ENCODE measurements at regions not wholly inside any gene's neighbourhood (a gene's known extent, or its start where the extent isn't known, plus 50 kb on each side); places are given as distances from the start of the nearest gene placed in this dataset.

- Histone ChIP-seq H3K27me3 (ENCODE audit: control insufficient read depth, insufficient read depth, low read length) (no peaks in the 10 kb centered on the region), H3K9ac (ENCODE audit: low read length) (no peak overlapping the region), H3K4me1 (ENCODE audit: control insufficient read depth, insufficient read depth, low read length) (no peaks in the 10 kb centered on the region), H3K36me3 (ENCODE audit: control insufficient read depth, insufficient read depth, low read length) (no peaks in the 10 kb centered on the region), H3K9me3 (ENCODE audit: control insufficient read depth, low read length) (no peaks in the 10 kb centered on the region), H3K4me3 (ENCODE audit: low read length) (no peak overlapping the region)
These were observed 376.7 kb downstream of the CDH26 start for GRCh38 chr20:60334911-60335310.

DNA sequence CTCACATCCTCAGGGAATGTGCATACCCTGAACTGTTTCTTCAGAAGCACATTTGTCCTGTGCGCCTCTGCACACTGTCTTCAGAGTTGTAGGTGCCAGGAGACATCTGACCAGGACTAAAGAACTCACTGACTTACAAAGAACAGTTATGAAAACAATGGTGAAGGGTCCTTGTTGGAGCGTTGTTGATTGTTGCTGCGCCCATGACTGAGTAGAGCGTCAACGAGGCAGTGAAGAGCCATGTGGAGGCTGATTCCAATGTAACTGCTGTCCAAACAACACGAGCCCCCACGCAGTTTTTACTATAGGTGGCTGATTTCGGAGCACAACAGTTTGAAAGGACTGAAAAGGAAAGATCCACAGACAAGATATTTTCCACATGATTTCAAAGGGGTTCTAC is 380.3 kb downstream of the CDH26 start:
- H3K9me3 ChIP-seq (ENCODE audit: control insufficient read depth, low read length): no peaks in the 10 kb centered on the region
- H3K27me3 ChIP-seq (ENCODE audit: control insufficient read depth, insufficient read depth, low read length): no peaks in the 10 kb centered on the region
- H3K36me3 ChIP-seq (ENCODE audit: control insufficient read depth, insufficient read depth, low read length): no peaks in the 10 kb centered on the region

GRCh38 chr20:60339738-60340137 is 381.5 kb downstream of the CDH26 start:
- no peaks in the 10 kb centered on the region for H3K9me3 ChIP-seq (ENCODE audit: control insufficient read depth, low read length)

More for the DNA sequence above, 380.3 kb downstream of the CDH26 start:
- H3K9ac ChIP-seq (ENCODE audit: low read length): no peak overlapping the region
- H3K4me3 ChIP-seq (ENCODE audit: low read length): no peak overlapping the region
- H3K4me1 ChIP-seq (ENCODE audit: control insufficient read depth, insufficient read depth, low read length): no peaks in the 10 kb centered on the region

DNA sequence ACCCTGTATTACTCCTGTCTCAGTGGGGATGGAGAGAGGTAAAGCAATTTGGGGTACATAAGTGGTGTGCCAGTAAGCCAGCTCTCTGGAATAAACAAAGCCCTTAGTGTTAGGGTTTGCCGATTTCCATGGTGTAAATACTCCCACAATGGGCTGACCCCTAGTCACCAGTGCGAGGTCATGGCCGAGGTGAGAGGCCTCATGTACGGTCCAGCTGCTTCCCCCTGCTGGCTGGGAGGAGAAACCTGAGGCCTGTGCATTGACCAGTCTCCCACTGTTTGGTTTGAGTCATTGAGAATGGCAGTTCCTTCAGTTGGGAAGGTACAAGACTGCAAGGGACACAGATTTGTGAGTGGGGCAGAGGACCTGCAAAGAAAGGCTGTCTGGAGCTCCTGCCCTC is 382.0 kb downstream of the CDH26 start:
- H3K4me3 ChIP-seq (ENCODE audit: low read length): no peak overlapping the region

More at GRCh38 chr20:60339738-60340137, 381.5 kb downstream of the CDH26 start:
- no peaks in the 10 kb centered on the region for H3K36me3 ChIP-seq (ENCODE audit: control insufficient read depth, insufficient read depth, low read length)
- no peak overlapping the region for H3K4me3 ChIP-seq (ENCODE audit: low read length)
- no peaks in the 10 kb centered on the region for H3K27me3 ChIP-seq (ENCODE audit: control insufficient read depth, insufficient read depth, low read length)
- no peaks in the 10 kb centered on the region for H3K4me1 ChIP-seq (ENCODE audit: control insufficient read depth, insufficient read depth, low read length)
- H3K9ac ChIP-seq (ENCODE audit: low read length): no peak overlapping the region

DNA sequence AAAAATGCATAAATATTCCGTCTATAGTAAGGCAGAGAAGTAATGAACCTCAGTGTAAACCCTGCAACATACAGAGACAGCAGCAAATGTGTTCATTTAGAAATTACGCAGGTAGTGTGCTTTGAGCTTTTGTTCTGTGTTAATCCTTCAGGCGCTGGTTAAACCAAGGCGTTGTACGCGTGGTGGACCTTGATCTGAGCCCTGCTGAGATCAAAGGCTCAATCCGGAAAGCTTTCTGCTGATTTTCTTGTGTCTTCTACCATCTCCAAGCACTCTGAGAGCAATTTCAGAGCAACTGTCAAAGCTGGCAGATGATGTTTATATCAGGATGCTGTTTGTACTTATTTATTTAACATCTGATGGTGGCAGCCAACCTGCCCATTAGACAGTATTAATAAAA is 382.8 kb downstream of the CDH26 start:
- no peaks in the 10 kb centered on the region for H3K9me3 ChIP-seq (ENCODE audit: control insufficient read depth, low read length)

More for the DNA sequence above, 382.0 kb downstream of the CDH26 start:
- H3K9ac ChIP-seq (ENCODE audit: low read length): no peak overlapping the region
- H3K4me1 ChIP-seq (ENCODE audit: control insufficient read depth, insufficient read depth, low read length): no peaks in the 10 kb centered on the region
- no peaks in the 10 kb centered on the region for H3K9me3 ChIP-seq (ENCODE audit: control insufficient read depth, low read length)
- H3K36me3 ChIP-seq (ENCODE audit: control insufficient read depth, insufficient read depth, low read length): no peaks in the 10 kb centered on the region
- H3K27me3 ChIP-seq (ENCODE audit: control insufficient read depth, insufficient read depth, low read length): no peaks in the 10 kb centered on the region

DNA sequence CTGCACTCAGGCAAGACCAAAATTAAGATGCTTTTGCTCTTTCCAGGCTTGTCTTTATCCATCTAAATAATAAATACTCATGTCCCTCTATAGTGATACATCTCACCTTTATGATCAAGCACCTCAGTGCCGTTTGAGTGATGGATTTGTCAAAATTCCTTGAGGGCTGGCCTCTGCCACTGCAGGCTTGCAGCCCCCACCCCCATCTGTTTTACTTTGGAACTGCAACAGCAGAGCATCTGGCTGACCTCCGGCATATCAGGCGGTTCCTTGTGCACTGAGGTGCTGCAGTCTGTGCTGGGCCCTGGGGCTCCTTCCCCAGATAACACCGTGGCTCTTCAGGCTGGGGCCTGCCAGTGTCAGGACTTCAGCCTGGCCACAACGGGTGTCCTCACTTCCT is 386.9 kb downstream of the CDH26 start:
- Histone ChIP-seq H3K4me1 (ENCODE audit: control insufficient read depth, insufficient read depth, low read length) (no peaks in the 10 kb centered on the region), H3K27me3 (ENCODE audit: control insufficient read depth, insufficient read depth, low read length) (no peaks in the 10 kb centered on the region)

More for the DNA sequence above, 382.8 kb downstream of the CDH26 start:
- H3K4me1 ChIP-seq (ENCODE audit: control insufficient read depth, insufficient read depth, low read length): no peaks in the 10 kb centered on the region
- no peak overlapping the region for H3K9ac ChIP-seq (ENCODE audit: low read length)
- no peaks in the 10 kb centered on the region for H3K36me3 ChIP-seq (ENCODE audit: control insufficient read depth, insufficient read depth, low read length)
- H3K4me3 ChIP-seq (ENCODE audit: low read length): no peak overlapping the region
- H3K27me3 ChIP-seq (ENCODE audit: control insufficient read depth, insufficient read depth, low read length): no peaks in the 10 kb centered on the region

DNA sequence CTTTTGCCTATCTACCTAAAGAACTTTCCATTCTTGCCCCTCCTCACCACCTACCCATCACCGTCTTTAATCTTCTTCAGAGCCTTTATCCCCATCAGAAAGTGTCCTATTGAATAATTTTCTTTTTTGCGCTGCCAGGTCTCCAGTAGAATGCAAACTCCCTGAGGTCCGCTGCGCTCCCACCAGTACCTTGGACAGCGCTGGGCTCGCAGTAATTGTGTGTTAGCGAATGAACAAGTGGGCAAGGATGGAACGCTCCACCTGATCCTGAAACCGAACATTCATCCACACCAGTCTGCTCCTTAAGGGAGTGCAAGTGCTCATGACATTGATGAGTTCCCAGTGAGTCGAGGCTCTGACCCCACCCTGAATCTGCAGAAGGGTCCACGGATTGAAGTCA is 391.2 kb downstream of the CDH26 start:
- Histone ChIP-seq H3K4me1 (ENCODE audit: control insufficient read depth, insufficient read depth, low read length) (peaks cover 18% of the 10 kb centered on the region), H3K27me3 (ENCODE audit: control insufficient read depth, insufficient read depth, low read length) (no peaks in the 10 kb centered on the region)

More for the DNA sequence above, 386.9 kb downstream of the CDH26 start:
- Histone ChIP-seq H3K9me3 (ENCODE audit: control insufficient read depth, low read length) (no peaks in the 10 kb centered on the region), H3K4me3 (ENCODE audit: low read length) (no peak overlapping the region), H3K36me3 (ENCODE audit: control insufficient read depth, insufficient read depth, low read length) (no peaks in the 10 kb centered on the region), H3K9ac (ENCODE audit: low read length) (no peak overlapping the region)

GRCh38 chr20:60352017-60352416 is 393.8 kb downstream of the CDH26 start:
- Histone ChIP-seq H3K36me3 (ENCODE audit: control insufficient read depth, insufficient read depth, low read length) (no peaks in the 10 kb centered on the region), H3K9me3 (ENCODE audit: control insufficient read depth, low read length) (no peaks in the 10 kb centered on the region), H3K4me1 (ENCODE audit: control insufficient read depth, insufficient read depth, low read length) (peaks cover 24% of the 10 kb centered on the region), H3K9ac (ENCODE audit: low read length) (no peak overlapping the region), H3K4me3 (ENCODE audit: low read length) (no peak overlapping the region), H3K27me3 (ENCODE audit: control insufficient read depth, insufficient read depth, low read length) (no peaks in the 10 kb centered on the region)

More for the DNA sequence above, 391.2 kb downstream of the CDH26 start:
- no peak overlapping the region for H3K9ac ChIP-seq (ENCODE audit: low read length)
- H3K4me3 ChIP-seq (ENCODE audit: low read length): no peak overlapping the region
- no peaks in the 10 kb centered on the region for H3K36me3 ChIP-seq (ENCODE audit: control insufficient read depth, insufficient read depth, low read length)
- no peaks in the 10 kb centered on the region for H3K9me3 ChIP-seq (ENCODE audit: control insufficient read depth, low read length)

DNA sequence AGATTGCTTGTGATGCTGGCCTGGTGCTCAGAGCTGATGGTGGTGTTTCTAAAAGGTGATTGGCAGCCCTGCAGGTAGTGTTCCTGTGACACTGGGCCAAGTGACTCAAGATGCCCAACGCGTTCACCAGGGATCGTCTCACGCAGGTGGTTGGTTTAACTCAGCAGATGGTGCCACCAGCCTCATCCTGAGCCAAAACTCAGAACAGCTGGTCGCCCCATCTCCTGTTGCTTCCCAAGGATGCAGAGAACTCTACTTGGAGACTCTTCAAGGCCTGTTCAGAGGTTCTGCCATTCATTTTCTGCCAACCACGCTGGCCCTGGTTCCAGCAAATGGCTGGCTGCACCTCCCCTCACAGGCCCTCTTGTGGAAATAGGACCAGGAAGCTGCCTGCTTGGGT is 394.4 kb downstream of the CDH26 start:
- Histone ChIP-seq H3K4me3 (ENCODE audit: low read length) (no peak overlapping the region), H3K9ac (ENCODE audit: low read length) (no peak overlapping the region), H3K9me3 (ENCODE audit: control insufficient read depth, low read length) (no peaks in the 10 kb centered on the region), H3K36me3 (ENCODE audit: control insufficient read depth, insufficient read depth, low read length) (no peaks in the 10 kb centered on the region), H3K27me3 (ENCODE audit: control insufficient read depth, insufficient read depth, low read length) (no peaks in the 10 kb centered on the region), H3K4me1 (ENCODE audit: control insufficient read depth, insufficient read depth, low read length) (peaks cover 24% of the 10 kb centered on the region)

- Histone ChIP-seq H3K4me3 (ENCODE audit: low read length) (no peak overlapping the region), H3K4me1 (ENCODE audit: control insufficient read depth, insufficient read depth, low read length) (peaks cover 24% of the 10 kb centered on the region), H3K9ac (ENCODE audit: low read length) (no peak overlapping the region), H3K36me3 (ENCODE audit: control insufficient read depth, insufficient read depth, low read length) (no peaks in the 10 kb centered on the region), H3K9me3 (ENCODE audit: control insufficient read depth, low read length) (no peaks in the 10 kb centered on the region), H3K27me3 (ENCODE audit: control insufficient read depth, insufficient read depth, low read length) (no peaks in the 10 kb centered on the region)
These were observed 395.9 kb downstream of the CDH26 start for GRCh38 chr20:60354024-60354580.

- Histone ChIP-seq H3K36me3 (ENCODE audit: control insufficient read depth, insufficient read depth, low read length) (no peaks in the 10 kb centered on the region), H3K9me3 (ENCODE audit: control insufficient read depth, low read length) (no peaks in the 10 kb centered on the region), H3K9ac (ENCODE audit: low read length) (no peak overlapping the region), H3K27me3 (ENCODE audit: control insufficient read depth, insufficient read depth, low read length) (no peaks in the 10 kb centered on the region), H3K4me3 (ENCODE audit: low read length) (no peak overlapping the region), H3K4me1 (ENCODE audit: control insufficient read depth, insufficient read depth, low read length) (peaks cover 16% of the 10 kb centered on the region)
These were observed 399.9 kb downstream of the CDH26 start for GRCh38 chr20:60358101-60358500.

DNA sequence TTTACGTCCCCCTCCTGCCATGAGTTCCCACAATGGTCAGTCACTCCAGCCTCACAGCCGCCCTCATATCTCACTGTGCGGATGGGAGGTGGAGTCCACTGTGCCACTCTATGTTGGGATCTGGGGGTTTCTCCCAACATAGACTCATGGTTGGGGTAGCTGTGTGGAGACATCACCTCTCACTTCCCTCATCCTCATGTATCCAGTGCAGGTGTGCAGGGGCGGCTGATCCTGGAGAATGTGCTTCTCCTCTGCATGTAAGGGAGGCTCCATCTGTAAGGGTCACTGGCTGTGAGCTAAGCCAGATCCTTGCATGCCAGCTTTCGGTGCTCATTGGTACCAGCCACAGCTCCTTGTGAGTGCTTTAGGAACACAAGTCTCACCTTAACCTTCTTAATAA is 400.8 kb downstream of the CDH26 start:
- Histone ChIP-seq H3K9me3 (ENCODE audit: control insufficient read depth, low read length) (no peaks in the 10 kb centered on the region), H3K27me3 (ENCODE audit: control insufficient read depth, insufficient read depth, low read length) (no peaks in the 10 kb centered on the region), H3K4me3 (ENCODE audit: low read length) (no peak overlapping the region), H3K9ac (ENCODE audit: low read length) (no peak overlapping the region), H3K36me3 (ENCODE audit: control insufficient read depth, insufficient read depth, low read length) (no peaks in the 10 kb centered on the region), H3K4me1 (ENCODE audit: control insufficient read depth, insufficient read depth, low read length) (peaks cover 9% of the 10 kb centered on the region)
